Breast epithelium (tissue), 4 donors: ENCODE measurements at regions not wholly inside any gene's neighbourhood (a gene's known extent, or its start where the extent isn't known, plus 50 kb on each side); places are given as distances from the start of the nearest gene placed in this dataset.

Experiments
- DNase-seq, 2 donors: peaks; one replicate each; pipeline ENCODE4 v3.0.0-alpha.2; 2019; ENCODE audit warnings: low spot score in 2 of 2
- H3K27ac ChIP-seq, 2 donors: fragments of 200-600 bp; sonication (generic) in 1 of 2; one replicate each; pipeline ENCODE4 v1.5.1; 2016 to 2019; ENCODE audit warnings: mild to moderate bottlenecking in 1 of 2
- H3K27me3 ChIP-seq, 2 donors: fragments of 200-600 bp; sonication (generic) in 1 of 2; one replicate each; pipeline versions ENCODE4 v1.5.1 to v1.6.0; 2017 to 2019; ENCODE audit warnings: control low read depth in 1 of 2, mild to moderate bottlenecking in 1 of 2
- H3K36me3 ChIP-seq: fragments of 200-600 bp; one replicate; pipeline ENCODE4 v1.5.1; 2019
- H3K4me1 ChIP-seq, 2 donors: fragments of 200-600 bp; sonication (generic); one replicate each; pipeline ENCODE4 v1.5.1; 2016 to 2019; ENCODE audit warnings: control low read depth in 1 of 2
- H3K4me3 ChIP-seq, 3 donors: fragments of 200-600 bp; sonication (generic); 1 replicate in 2 of 3; 2 replicates in 1 of 3; pipeline ENCODE4 v1.5.1; 2016 to 2019; ENCODE audit warnings: mild to moderate bottlenecking in 3 of 3, moderate library complexity in 2 of 3
- H3K9me3 ChIP-seq, 2 donors: fragments of 200-600 bp; sonication (generic) in 1 of 2; one replicate each; pipeline ENCODE4 v1.5.1; 2016 to 2019; ENCODE audit warnings: control low read depth in 1 of 2
- POLR2A ChIP-seq: fragments of 450-650 bp; IDR thresholded peaks from one replicate; pipeline ENCODE4 v1.6.1; 2016; ENCODE audit warnings: antibody characterized with exemption, mild to moderate bottlenecking, moderate library complexity
- POLR2AphosphoS5 ChIP-seq, 3 donors: sonication (generic); formaldehyde crosslinking; IDR thresholded peaks; one replicate each; pipeline ENCODE4 v1.6.1; 2017; ENCODE audit warnings: antibody characterized with exemption in 3 of 3
- intact Hi-C: fragments of 100-400 bp; cut with DNase I; formaldehyde crosslinking; loops from one replicate; pipeline ENCODE4 v1.15.1; 2023; ENCODE audit warnings: low total_unique reads
- TF ChIP-seq, protein P1 (sequence below), 3 donors: fragments of 450-650 bp; IDR thresholded peaks; one replicate each; pipeline ENCODE4 v1.5.1; 2016 to 2017; ENCODE audit warnings: antibody characterized with exemption in 3 of 3, mild to moderate bottlenecking in 3 of 3, moderate library complexity in 3 of 3

DNA sequence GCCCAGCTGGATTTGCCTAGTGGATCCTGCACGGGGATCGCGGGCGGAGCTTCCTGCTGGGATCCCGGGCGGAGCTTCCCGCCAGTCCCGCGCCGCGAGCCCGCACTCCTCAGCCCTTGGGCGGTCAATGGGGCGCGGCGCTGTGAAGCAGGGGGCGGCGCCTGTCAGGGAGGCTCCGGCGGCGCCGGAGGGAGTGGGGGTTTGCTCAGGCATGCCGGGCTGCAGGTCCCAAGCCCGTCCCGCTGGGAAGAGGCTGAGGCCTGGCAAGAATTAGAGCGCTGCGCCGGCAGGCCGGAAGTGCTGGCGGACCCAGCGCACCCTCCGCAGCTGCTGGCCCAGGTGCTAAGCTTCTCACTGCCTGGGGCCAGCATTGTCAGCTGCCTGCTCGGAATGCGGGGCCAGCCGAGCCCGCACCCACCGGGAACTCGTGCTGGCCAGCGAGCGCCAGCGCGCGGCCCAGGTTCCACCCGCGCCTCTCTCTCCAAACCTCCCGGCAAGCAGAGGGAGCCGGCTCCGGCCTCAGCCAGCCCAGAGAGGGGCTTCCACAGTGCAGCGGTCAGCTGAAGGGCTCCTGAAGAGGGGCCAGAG is 119.6 kb downstream of the PRR20E start:
- no peaks in the 10 kb centered on the region for H3K4me1 ChIP-seq
- H3K27ac ChIP-seq, result no peak overlapping the region
- H3K36me3 ChIP-seq, result no peaks in the 10 kb centered on the region
- H3K9me3 ChIP-seq, result peaks cover 11 to 20% of the 10 kb centered on the region in 2 donors
- intact Hi-C loops, result no loop called here
- DNase-seq, result no peak
- no peaks in the 10 kb centered on the region for H3K27me3 ChIP-seq
- H3K4me3 ChIP-seq, result no peak overlapping the region
- no peak for TF ChIP-seq POLR2AphosphoS5 (IDR thresholded peaks at IDR 0.05)
- no peak for TF ChIP-seq POLR2A
- TF ChIP-seq, protein P1, sequence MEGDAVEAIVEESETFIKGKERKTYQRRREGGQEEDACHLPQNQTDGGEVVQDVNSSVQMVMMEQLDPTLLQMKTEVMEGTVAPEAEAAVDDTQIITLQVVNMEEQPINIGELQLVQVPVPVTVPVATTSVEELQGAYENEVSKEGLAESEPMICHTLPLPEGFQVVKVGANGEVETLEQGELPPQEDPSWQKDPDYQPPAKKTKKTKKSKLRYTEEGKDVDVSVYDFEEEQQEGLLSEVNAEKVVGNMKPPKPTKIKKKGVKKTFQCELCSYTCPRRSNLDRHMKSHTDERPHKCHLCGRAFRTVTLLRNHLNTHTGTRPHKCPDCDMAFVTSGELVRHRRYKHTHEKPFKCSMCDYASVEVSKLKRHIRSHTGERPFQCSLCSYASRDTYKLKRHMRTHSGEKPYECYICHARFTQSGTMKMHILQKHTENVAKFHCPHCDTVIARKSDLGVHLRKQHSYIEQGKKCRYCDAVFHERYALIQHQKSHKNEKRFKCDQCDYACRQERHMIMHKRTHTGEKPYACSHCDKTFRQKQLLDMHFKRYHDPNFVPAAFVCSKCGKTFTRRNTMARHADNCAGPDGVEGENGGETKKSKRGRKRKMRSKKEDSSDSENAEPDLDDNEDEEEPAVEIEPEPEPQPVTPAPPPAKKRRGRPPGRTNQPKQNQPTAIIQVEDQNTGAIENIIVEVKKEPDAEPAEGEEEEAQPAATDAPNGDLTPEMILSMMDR (IDR thresholded peaks at IDR 0.05), result no peak

DNA sequence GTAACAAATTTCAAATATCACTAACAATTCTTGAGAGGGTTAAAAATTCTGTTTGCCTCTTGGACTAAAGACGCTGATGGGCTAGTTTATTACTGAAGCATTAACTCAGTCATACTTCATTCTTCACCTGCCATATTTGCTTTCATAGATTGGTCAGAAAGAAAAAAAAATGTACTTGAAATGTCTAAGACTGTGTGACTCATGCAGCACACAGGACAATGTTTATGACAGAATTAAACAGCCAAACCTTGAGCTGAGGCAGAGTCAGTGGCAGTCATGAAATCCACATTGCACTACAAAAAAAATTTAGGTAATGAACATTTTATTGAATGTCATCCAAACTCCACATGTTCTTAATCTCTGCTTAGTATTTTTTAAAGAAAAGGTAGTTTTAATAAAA is 135.6 kb downstream of the PRR20E start:
- no peaks in the 10 kb centered on the region for H3K36me3 ChIP-seq
- no peaks in the 10 kb centered on the region for H3K27me3 ChIP-seq
- intact Hi-C loops, result no loop called here
- TF ChIP-seq POLR2AphosphoS5 (IDR thresholded peaks at IDR 0.05) (no peak), POLR2A (no peak)
- TF ChIP-seq, protein P1 (IDR thresholded peaks at IDR 0.05), result no peak
- H3K9me3 ChIP-seq, result no peaks in the 10 kb centered on the region
- H3K4me3 ChIP-seq, result no peak overlapping the region
- no peak overlapping the region for H3K27ac ChIP-seq
- H3K4me1 ChIP-seq, result no peaks in the 10 kb centered on the region
- DNase-seq, result no peak

DNA sequence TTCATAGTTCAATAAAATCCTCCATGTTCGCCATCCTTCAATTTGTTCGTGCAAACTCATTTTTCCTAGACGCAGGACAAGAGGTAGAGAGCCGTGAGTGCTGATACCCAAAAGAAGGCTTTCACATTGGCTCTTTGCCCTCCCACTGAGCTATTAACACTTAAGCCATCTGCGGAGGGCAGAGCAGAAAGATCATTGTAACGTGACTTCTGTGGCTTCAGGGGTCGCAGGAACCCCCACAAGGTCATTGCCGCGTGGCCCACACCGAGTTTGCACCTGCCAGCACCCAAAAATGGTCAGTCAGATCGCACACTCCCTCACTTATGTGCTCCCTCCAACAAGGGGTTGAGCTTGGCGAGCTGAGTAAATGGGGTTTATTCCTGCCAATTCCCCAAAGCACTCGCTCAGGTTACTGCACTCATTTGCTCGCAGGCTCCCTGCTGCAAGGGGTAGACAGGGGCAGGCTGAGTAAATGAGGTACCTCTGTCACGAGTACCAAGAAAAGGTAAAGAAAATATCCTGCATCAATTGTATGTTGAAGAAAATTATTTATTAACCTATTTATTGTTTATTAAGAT is 144.1 kb downstream of the PRR20E start:
- no peaks in the 10 kb centered on the region for H3K4me1 ChIP-seq
- TF ChIP-seq POLR2AphosphoS5 (IDR thresholded peaks at IDR 0.05), result no peak
- TF ChIP-seq, protein P1 (IDR thresholded peaks at IDR 0.05), result no peak
- no peak for DNase-seq
- no peak overlapping the region for H3K27ac ChIP-seq
- H3K36me3 ChIP-seq, result no peaks in the 10 kb centered on the region
- no peaks in the 10 kb centered on the region for H3K27me3 ChIP-seq
- no peaks in the 10 kb centered on the region for H3K9me3 ChIP-seq
- H3K4me3 ChIP-seq, result no peak overlapping the region
- intact Hi-C loops, result no loop called here

DNA sequence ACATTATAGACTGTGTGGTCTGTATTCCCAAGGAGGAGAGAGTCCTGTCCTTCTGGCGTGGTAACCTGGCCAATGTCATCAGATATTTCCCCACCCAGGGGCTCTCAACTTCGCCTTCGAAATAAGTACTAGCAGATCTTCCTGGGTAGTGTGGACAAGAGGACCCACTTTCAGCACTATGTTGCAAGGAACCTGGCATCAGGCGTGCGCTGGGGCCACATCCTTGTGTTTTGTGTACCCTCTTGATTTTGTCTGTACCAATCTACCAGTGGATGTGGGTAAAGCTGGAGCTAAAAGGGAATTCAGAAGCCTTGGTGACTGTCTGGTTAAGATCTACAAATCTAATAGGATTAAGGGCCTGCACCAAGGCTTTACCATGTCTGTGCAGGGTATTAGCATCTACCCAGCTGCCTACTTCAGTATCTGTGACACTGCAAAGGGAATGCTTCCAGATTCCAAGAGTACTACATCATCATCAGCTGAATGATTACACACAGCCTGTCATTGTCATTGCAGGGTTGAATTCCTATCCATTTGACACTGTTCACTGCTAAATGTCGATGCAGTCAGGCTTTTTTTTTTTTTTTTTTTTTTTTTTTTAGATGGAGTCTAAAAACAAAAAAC is 148.0 kb downstream of the PRR20E start:
- no peak for DNase-seq
- no peak overlapping the region for H3K27ac ChIP-seq
- no peaks in the 10 kb centered on the region for H3K27me3 ChIP-seq
- no peaks in the 10 kb centered on the region for H3K36me3 ChIP-seq
- no peaks in the 10 kb centered on the region for H3K4me1 ChIP-seq
- TF ChIP-seq, protein P1 (IDR thresholded peaks at IDR 0.05), result no peak
- TF ChIP-seq POLR2A, result no peak
- TF ChIP-seq POLR2AphosphoS5 (IDR thresholded peaks at IDR 0.05), result no peak
- H3K9me3 ChIP-seq, result no peaks in the 10 kb centered on the region
- no peak overlapping the region for H3K4me3 ChIP-seq
- intact Hi-C loops, result no loop called here

DNA sequence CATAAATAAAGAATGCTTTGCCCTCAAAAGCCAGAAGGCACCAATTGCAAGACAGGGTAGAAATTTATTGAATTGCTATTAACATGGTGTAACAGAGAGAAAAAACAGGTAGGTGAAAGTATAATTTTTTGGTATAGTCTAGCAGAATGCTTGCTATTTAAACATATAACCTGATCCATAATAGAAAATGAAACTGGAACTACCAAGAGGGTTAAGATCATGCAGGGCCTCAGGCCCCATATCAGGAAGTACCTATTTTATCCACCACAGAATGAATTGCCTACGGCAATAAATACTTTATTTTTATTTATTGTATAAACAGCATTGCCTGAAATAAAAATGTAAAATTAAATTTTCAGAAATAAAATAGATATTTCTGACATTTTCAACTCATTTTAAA is 159.5 kb downstream of the PRR20E start:
- H3K4me3 ChIP-seq, result no peak overlapping the region
- H3K27ac ChIP-seq, result no peak overlapping the region
- no peaks in the 10 kb centered on the region for H3K36me3 ChIP-seq
- no peak for DNase-seq
- H3K9me3 ChIP-seq, result no peaks in the 10 kb centered on the region
- no peaks in the 10 kb centered on the region for H3K4me1 ChIP-seq
- H3K27me3 ChIP-seq, result no peaks in the 10 kb centered on the region
- TF ChIP-seq, protein P1 (IDR thresholded peaks at IDR 0.05), result no peak
- TF ChIP-seq POLR2A (no peak), POLR2AphosphoS5 (IDR thresholded peaks at IDR 0.05) (no peak)
- intact Hi-C loops, result no loop called here
